NCI-H345 treated with DMSO at 0.1 percent for 48 hours (cell line): ENCODE measurements at regions not wholly inside any gene's neighbourhood (a gene's known extent, or its start where the extent isn't known, plus 50 kb on each side); places are given as distances from the start of the nearest gene placed in this dataset.
"Not testable (repeated sequence)": the region's sequence is repeated elsewhere in the genome, so short reads cannot be mapped to it uniquely, and the experiment has no call there.

Experiments
- DNase-seq: peaks from one replicate; lab custom pipeline; 2025; ENCODE audit not compliant: unreplicated experiment; lab: John Stamatoyannopoulos, UW

GRCh38 chr3:106299300-106300098, 430.7 kb upstream of the CBLB start:
- no peak for DNase-seq

- DNase-seq, result no peak
Observed at GRCh38 chr3:106302451-106303221, 433.8 kb upstream of the CBLB start.

GRCh38 chr3:106303766-106304165, 435.0 kb upstream of the CBLB start:
- DNase-seq, result no peak

GRCh38 chr3:106305127-106305526, 436.3 kb upstream of the CBLB start:
- no peak for DNase-seq

GRCh38 chr3:106305882-106306435, 437.1 kb upstream of the CBLB start:
- DNase-seq, result no peak

GRCh38 chr3:106309274-106309673, 440.5 kb upstream of the CBLB start:
- no peak for DNase-seq

- DNase-seq, result not testable (repeated sequence)
Observed at GRCh38 chr3:106309798-106310197, 441.0 kb upstream of the CBLB start.

- no peak for DNase-seq
Observed at GRCh38 chr3:106317141-106318055, 448.6 kb upstream of the CBLB start.

- not testable (repeated sequence) for DNase-seq
Observed at GRCh38 chr3:106321438-106321837, 452.6 kb upstream of the CBLB start.

- no peak for DNase-seq
Observed at GRCh38 chr3:106323586-106323985, 454.8 kb upstream of the CBLB start.

- no peak for DNase-seq
Observed at GRCh38 chr3:106326941-106327695, 458.3 kb upstream of the CBLB start.

GRCh38 chr3:106327696-106328025, 458.8 kb upstream of the CBLB start:
- no peak for DNase-seq

- no peak for DNase-seq
Observed at GRCh38 chr3:106328224-106328623, 459.4 kb upstream of the CBLB start.

GRCh38 chr3:106329521-106329920, 460.7 kb upstream of the CBLB start:
- no peak for DNase-seq

GRCh38 chr3:106331636-106332035, 462.8 kb upstream of the CBLB start:
- no peak for DNase-seq

- DNase-seq, result no peak
Observed at GRCh38 chr3:106332129-106332528, 463.3 kb upstream of the CBLB start.

GRCh38 chr3:106332884-106333283, 464.1 kb upstream of the CBLB start:
- DNase-seq, result no peak

GRCh38 chr3:106333911-106334618, 465.3 kb upstream of the CBLB start:
- DNase-seq, result no peak

- DNase-seq, result no peak
Observed at GRCh38 chr3:106336619-106337018, 467.8 kb upstream of the CBLB start.

- DNase-seq, result no peak
Observed at GRCh38 chr3:106337116-106337515, 468.3 kb upstream of the CBLB start.
